NCI-H510A treated with DMSO at 0.1 percent for 48 hours (cell line): ENCODE measurements at regions not wholly inside any gene's neighbourhood (a gene's known extent, or its start where the extent isn't known, plus 50 kb on each side); places are given as distances from the start of the nearest gene placed in this dataset.
A peak's percentile ranks its signal among the peaks of the same experiment; 100 is the strongest.
"Not testable (repeated sequence)": the region's sequence is repeated elsewhere in the genome, so short reads cannot be mapped to it uniquely, and the experiment has no call there.

Experiments
- DNase-seq: peaks from one replicate; lab custom pipeline; 2025; lab: John Stamatoyannopoulos, UW

DNA sequence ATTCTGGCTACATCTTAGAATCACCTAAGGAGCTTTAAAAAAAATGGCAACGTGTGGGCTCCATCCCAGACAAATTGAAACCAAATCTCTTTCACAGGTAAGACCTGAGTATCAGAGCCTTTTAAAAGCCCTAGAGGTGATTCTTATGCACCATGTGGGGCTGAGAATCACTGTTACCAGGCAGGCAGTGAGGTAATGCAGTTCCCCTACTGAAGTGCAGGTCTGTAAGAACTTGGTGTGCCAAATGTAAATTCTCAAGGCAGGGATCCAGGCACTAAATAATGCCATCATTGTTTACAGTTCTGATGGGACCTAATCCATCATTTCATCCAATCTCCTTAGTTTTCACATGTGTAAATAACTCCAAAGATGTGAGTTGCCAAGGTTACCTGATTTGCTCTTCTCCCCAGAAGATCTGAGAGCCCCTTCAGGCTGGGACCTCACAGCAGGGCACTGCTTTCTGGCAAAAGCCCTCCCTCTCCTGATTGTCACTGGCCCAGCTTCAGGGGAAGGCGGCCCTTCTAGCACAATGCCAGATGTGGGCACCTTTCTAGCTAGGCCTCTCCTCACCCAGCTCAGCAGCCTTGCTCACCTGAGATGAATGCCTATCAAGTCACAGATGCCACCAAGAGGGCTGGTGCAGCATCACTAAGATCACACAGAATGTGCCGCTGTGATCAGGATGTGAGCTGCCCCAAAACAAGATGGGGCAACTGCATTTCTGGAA lies 73.6 kb upstream of the RGPD5 start:
- DNase-seq = no peak

- DNase-seq = no peak
Measured at GRCh38 chr2:109721135-109721534, 73.0 kb upstream of the RGPD5 start.

DNA sequence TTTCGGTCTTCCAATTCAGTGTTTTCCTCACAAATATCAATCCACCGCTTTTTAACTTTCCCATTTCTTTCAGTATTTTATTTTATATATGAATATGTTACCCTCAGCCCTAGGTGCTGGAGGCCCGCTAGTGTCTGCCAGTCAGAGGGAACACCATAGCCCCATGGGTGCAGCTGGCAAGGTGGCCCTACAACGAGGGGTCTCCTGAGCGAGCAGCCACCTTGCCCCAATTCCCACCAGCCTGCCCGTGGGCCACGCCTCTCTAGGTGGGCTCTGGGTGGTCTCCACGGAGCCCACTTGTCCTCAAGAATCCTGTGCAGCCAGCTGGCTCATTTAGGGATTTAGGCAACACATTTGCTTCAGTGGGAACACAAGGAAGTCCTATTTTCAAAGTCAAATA lies 72.5 kb upstream of the RGPD5 start:
- no peak for DNase-seq

DNA sequence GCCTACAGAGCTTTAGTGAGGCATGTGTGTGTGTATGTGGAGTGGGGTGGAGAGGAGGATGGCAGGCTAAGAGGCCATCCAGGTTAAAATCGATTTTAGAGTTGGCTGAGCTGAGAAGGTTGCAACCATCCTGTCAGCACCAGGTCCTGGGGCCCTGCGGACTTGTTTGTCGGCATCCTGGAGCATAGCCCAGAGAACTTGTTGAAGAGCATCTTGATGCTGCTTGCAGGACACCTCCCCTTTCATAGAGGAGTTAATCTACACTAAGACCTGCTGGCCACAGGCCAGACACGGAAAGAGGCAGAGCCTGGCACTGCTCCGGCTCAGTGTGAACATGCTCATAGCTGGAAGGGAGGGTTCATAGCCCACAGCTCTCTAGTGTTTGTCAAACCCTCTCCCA lies 72.1 kb upstream of the RGPD5 start:
- peak; percentile 18 for DNase-seq

- DNase-seq = not testable (repeated sequence)
Measured at GRCh38 chr2:109722640-109723039, 71.5 kb upstream of the RGPD5 start.

DNA sequence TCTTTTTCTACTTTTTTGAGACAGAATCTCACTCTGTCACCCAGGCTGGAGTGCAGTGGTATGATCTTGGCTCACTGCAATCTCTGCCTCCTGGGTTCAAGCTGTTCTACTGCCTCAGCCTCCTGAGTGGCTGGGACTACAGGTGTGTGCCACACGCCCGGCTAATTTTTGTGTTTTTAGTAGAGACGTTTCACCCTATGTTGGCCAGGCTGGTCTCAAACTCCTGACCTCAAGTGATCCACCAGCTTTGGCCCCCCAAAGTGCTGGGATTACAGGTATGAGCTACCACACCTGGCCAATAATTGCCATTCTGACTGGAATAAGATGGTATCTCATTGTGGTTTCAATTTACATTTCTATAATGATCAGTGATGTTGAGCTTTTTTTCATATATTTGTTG lies 71.0 kb upstream of the RGPD5 start:
- DNase-seq = not testable (repeated sequence)

- DNase-seq = no peak
Measured at GRCh38 chr2:109724533-109725460, 69.3 kb upstream of the RGPD5 start.

DNA sequence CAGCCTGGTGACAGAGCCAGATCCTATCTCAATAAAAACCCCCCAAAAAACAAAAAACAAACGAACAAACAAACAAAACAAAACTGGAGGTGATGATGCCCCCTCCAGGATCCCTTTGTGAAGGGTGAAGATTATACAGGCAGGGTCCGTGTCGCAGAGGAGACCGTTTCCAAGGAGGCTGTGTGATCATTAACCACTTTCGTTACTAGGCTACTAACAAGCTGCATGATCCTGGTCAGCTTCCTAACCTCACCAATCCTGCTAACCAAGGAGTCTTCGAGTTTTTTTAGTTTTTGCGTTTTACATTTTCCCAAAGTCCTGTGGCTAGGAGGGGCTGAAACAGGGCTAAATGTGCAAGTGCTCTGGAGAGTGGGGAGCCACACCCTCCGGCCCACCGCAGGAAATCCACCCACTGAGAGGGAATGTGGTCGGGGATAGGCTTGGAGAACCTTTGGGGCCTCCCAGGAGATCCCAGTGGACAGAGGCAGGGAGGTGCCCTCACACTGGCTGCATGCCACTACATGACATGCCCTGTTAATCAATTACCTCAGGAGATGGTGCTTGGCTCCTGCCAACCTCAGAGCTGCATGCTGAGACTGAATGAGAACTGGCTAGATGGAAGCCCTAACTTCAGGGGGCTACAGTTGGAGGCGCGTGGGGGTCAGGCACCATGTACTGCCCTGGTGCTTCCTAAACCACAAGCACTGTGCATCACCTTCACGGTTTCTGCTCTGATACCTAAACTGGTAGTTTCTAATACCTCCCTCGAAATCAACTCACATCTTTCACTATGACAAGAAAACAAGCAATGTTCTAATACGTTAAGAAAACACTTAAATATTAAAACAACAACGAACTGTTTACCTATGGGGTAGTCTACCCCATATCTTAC lies 67.5 kb upstream of the RGPD5 start:
- DNase-seq = no peak

DNA sequence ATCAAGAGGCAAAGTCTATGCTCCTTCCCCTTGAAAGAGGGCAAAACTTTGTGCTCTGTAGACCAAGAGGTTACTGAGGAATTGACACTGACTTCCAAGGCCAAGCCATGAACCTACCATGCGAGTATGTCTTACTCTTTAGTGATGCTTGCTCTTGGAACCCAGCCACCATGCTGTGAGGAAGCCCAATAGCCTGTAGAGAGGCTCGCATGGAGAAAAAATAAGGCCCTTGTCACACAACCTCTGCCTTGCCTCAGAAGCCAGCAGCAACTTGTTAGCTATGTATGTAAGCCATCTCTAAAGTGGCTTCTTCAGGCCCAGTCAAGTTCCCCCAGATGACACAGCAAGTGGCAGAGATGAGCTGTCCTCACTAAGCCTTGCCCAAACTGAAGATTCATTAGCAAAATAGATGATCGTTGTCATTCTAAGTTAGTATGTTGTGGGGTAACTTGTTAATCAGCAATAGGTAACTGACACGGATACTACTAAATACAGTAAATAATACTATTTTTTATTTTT lies 66.1 kb upstream of the RGPD5 start:
- DNase-seq = no peak

GRCh38 chr2:109733746-109734145 lies 60.4 kb upstream of the RGPD5 start:
- DNase-seq = not testable (repeated sequence)

DNA sequence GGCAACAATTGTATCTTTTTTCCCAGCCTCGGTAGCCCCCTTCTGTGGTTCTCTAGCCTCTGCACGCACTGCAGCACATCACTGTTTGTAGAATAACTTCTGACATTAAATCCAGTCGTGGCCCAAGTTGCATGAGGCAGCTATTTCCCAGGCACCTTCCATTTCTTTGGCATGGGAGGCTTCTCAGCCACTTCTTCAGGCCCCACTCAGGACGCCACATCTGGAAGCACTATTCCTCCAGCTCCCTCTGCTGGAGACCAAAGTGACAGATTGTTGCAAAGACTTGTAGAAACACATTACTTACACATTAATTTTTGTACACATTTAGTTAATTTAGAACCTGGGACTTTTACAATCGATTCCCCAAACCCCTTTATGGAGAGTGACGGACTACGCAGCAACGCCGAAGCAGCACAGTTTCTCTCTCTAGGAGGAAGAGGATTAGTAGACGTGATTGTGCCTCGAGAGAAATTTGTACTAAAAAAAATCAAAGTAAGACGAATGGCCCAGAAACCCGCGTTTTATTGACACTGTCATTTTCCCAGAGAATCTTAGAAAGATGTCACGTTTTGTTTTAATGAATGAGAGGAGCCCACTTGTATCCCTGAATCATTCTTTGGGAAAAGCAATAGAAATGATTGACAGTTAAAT lies 57.8 kb upstream of the RGPD5 start:
- DNase-seq = peak; percentile 8
